ENCODE measurements at regions not wholly inside any gene's neighbourhood (a gene's known extent, or its start where the extent isn't known, plus 50 kb on each side); places are given as distances from the start of the nearest gene placed in this dataset.
"Not testable (repeated sequence)": the region's sequence is repeated elsewhere in the genome, so short reads cannot be mapped to it uniquely, and the experiment has no call there.

- H3K27ac ChIP-seq, result no peak overlapping the region
- TF ChIP-seq ZFX (IDR thresholded peaks at IDR 0.05), result no peak
- TF ChIP-seq, protein P1, sequence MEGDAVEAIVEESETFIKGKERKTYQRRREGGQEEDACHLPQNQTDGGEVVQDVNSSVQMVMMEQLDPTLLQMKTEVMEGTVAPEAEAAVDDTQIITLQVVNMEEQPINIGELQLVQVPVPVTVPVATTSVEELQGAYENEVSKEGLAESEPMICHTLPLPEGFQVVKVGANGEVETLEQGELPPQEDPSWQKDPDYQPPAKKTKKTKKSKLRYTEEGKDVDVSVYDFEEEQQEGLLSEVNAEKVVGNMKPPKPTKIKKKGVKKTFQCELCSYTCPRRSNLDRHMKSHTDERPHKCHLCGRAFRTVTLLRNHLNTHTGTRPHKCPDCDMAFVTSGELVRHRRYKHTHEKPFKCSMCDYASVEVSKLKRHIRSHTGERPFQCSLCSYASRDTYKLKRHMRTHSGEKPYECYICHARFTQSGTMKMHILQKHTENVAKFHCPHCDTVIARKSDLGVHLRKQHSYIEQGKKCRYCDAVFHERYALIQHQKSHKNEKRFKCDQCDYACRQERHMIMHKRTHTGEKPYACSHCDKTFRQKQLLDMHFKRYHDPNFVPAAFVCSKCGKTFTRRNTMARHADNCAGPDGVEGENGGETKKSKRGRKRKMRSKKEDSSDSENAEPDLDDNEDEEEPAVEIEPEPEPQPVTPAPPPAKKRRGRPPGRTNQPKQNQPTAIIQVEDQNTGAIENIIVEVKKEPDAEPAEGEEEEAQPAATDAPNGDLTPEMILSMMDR (conservative IDR thresholded peaks at IDR 0.05), result no peak
These were observed 109.8 kb upstream of the SNX2 start for GRCh38 chr5:122665051-122665450.

- no peak for TF ChIP-seq ZFX (IDR thresholded peaks at IDR 0.05)
- TF ChIP-seq, protein P1 (conservative IDR thresholded peaks at IDR 0.05), result no peak
- no peak overlapping the region for H3K27ac ChIP-seq
These were observed 106.3 kb upstream of the SNX2 start for GRCh38 chr5:122668552-122668951.

GRCh38 chr5:122669709-122670108 is 105.2 kb upstream of the SNX2 start:
- not testable (repeated sequence) for H3K27ac ChIP-seq

GRCh38 chr5:122673343-122673742 is 101.5 kb upstream of the SNX2 start:
- no peak for TF ChIP-seq ZFX (IDR thresholded peaks at IDR 0.05)
- TF ChIP-seq, protein P1 (conservative IDR thresholded peaks at IDR 0.05), result no peak
- H3K27ac ChIP-seq, result no peak overlapping the region

DNA sequence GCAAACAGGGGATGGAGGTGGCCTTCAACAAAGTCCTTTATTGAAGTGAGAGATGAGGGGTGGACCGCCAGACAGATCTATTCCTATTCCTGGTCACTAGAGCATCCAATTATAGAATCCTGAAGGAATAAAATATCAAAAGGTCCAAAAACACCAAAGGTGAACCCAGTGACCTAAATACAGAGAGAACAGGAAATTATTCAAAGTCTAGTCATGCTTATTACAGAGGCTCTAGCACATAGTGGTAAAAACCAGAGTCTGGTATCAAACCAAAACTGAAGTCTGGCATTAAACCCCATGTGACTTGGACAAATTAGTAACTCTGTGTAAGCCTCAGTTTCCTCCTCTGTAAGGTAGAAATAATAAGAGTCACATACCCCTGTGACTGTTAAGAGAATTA is 100.5 kb upstream of the SNX2 start:
- H3K27ac ChIP-seq, result no peak overlapping the region
- TF ChIP-seq ZFX (IDR thresholded peaks at IDR 0.05), result no peak

- no peak for TF ChIP-seq ZFX (IDR thresholded peaks at IDR 0.05)
- TF ChIP-seq, protein P1 (conservative IDR thresholded peaks at IDR 0.05), result peak; percentile 11
These were observed 94.1 kb upstream of the SNX2 start for GRCh38 chr5:122680623-122681350.

GRCh38 chr5:122683631-122684030 is 91.2 kb upstream of the SNX2 start:
- H3K27ac ChIP-seq, result no peak overlapping the region
- no peak for TF ChIP-seq ZFX (IDR thresholded peaks at IDR 0.05)
- TF ChIP-seq, protein P1 (conservative IDR thresholded peaks at IDR 0.05), result no peak

More at GRCh38 chr5:122680623-122681350, 94.1 kb upstream of the SNX2 start:
- H3K27ac ChIP-seq, result no peak overlapping the region

DNA sequence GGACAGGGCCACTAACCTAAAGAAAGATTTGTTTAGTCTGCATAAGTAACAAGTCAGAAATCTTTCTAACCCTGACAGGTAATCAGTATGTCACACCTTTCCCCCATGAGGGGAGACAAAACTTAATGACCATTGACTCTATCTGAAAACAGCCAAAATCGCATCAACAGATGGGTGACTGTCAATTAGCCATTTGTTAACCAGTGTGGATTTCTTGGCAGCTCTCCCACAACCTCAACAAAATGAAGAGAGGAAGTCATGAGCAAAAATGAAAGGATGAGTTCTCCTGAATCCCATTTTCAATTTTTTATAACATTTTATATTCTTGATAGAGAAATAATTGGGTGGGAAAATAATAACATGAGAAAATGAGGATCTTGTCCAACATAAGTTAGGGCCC is 84.6 kb upstream of the SNX2 start:
- H3K27ac ChIP-seq, result no peak overlapping the region
- TF ChIP-seq, protein P1 (conservative IDR thresholded peaks at IDR 0.05), result no peak
- no peak for TF ChIP-seq ZFX (IDR thresholded peaks at IDR 0.05)
